ENCODE measurements at regions not wholly inside any gene's neighbourhood (a gene's known extent, or its start where the extent isn't known, plus 50 kb on each side); places are given as distances from the start of the nearest gene placed in this dataset.

DNA sequence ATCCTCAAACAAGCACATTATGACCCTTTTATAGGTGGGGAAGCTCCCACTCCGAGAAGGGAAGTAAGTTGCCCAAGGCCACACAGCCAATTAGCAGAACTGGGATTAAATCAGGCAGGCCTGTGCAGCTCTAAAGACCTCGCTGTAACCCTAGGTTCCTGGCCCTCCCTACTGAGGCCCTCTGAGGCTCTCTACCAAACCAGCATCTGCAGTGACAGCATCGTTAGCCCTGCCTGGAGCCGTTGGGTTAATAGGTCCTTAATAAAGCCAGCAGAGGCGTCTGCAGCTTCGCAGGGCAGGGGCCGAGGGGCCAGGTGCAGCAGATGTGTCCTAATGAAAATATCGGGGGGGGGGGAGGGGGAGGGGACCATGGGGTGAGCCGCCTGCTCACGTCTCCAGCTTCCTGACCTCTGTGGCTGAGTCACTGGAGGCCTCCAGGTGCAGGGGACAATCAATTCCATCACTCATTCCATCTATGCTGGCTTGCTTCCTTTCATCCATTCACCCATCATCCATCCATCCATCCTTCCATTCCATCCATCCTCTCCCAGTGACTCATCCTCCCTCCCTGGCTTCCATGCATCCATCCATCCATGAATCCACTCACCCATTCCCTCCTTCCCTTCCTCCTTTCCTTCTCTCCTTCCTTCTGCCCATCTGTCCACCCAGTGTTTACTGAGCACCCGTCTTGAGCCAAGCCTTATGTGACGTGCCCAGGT lies 203.9 kb downstream of the C9orf50 start:
- TF ChIP-seq EZH2 (IDR thresholded peaks at IDR 0.05) (no peak), POLR2AphosphoS5 (IDR thresholded peaks at IDR 0.05; ENCODE audit: borderline replicate concordance, low read depth, low read length) (no peak), FOXP2 (optimal IDR thresholded peaks at IDR 0.05; ENCODE audit: control extremely low read depth, extremely low read length, insufficient read depth) (no peak)
